Endometrial microvascular endothelial cells (primary cell): ENCODE measurements at regions not wholly inside any gene's neighbourhood (a gene's known extent, or its start where the extent isn't known, plus 50 kb on each side); places are given as distances from the start of the nearest gene placed in this dataset.

Experiments
- in situ Hi-C: cut with HindIII; loops from 2 replicates; pipeline ENCODE4 v1.10.0; 2017; ENCODE audit warnings: low sequenced_read_pairs, low pct_unique_long_range_greater_than_20kb; ENCODE audit errors: inconsistent ontology term

DNA sequence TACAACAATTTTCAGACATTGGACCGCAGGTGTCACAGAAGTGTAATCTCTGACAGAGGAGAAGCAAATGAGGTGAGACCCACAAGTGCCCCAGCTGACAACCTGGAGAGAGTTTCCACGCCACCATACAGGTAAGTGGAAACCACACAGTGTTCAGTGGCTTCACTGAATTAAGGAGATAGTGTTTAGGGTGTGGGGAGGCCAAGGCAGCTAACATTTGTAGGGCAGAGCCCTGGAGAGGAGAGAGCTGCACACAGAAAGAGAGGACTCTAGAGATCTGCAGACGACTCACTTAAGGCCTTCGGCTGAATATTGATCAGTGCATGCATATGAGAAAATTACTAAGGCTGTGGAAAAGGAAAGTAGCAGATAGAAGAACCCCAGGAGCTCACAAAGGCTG is 228.9 kb upstream of the TNRC6C start:
- in situ Hi-C loops, result no loop called here

- in situ Hi-C loops, result loop anchor here (10.0 kb wide), 1 partner anchor 284 kb away; no protein-coding TSS in a partner anchor
Measured at GRCh38 chr17:77730376-77730775, 228.1 kb upstream of the TNRC6C start.

DNA sequence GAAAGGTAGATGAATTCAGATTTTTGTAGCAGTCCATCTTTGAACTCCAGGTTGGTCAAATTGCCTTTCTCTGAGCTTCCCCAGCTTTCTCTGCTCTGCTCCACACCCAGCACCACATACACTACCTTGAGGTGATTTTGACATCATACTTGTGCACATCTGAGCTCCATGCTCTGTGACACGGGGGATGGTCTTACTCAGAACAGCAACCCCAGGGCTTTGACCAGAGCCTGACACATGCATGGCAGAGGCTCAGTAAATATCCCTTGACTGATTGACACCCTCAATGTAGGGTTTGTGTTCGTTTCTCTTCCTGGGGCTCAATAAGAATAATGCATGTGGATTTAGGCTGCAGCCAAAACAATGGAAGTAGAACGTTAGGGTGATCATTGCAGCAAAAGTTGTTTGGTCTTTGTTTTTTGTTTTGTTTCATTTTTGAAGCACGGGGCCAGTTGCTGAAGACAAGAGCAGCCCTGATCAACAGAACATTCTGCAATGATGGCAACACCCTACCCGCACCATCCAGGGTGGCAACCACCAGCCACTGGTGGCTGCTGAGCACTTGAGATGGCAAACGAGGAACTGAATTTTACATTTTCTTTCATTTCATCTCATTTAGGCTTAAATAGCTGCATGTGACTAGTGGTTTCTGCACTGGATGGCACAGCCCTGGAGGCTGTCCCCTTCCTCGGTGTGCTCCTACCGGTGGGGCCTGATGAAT is 224.8 kb upstream of the TNRC6C start:
- in situ Hi-C loops, result loop anchor here (10.0 kb wide), 1 partner anchor 281 kb away; no protein-coding TSS in a partner anchor

DNA sequence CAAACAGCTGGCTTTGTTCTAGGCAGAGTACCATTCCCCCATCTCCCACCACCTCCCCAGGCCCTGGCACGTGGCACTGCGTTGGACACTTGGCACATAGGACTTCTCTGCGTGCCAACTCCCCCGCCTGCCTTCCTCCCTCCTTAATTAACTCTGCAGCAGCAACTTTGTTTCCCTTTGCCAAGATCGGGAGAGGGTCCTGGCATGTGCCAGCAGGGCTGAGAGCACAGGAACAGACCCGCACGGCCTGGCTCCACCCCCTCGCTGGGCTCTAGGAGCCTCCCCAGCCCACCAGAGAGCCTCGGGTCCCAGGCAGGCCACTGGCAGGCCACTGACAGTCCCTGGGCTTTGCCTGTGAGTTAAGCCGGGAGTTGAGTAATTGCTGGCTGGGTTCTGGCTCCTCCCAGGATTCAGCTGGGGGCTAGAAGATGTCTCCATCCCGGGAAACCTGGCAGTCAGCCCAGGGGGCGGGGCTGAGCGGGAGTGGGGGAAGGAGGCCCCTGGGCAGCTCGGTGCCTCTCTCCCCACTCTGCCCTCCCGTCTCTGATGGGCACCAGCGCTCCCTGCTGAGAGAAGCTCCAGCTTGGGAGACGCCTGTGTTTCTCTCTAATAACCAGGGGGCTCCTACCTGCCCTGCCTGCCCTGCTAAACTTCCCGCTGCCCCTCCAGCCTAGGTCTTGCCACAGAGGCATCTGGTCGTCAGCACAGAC is 224.0 kb upstream of the TNRC6C start:
- in situ Hi-C loops, result loop anchor here (10.0 kb wide), 1 partner anchor 280 kb away; no protein-coding TSS in a partner anchor

- in situ Hi-C loops, result loop anchor here (10.0 kb wide), 1 partner anchor 280 kb away; no protein-coding TSS in a partner anchor
Measured at GRCh38 chr17:77735081-77735565, 223.4 kb upstream of the TNRC6C start.

DNA sequence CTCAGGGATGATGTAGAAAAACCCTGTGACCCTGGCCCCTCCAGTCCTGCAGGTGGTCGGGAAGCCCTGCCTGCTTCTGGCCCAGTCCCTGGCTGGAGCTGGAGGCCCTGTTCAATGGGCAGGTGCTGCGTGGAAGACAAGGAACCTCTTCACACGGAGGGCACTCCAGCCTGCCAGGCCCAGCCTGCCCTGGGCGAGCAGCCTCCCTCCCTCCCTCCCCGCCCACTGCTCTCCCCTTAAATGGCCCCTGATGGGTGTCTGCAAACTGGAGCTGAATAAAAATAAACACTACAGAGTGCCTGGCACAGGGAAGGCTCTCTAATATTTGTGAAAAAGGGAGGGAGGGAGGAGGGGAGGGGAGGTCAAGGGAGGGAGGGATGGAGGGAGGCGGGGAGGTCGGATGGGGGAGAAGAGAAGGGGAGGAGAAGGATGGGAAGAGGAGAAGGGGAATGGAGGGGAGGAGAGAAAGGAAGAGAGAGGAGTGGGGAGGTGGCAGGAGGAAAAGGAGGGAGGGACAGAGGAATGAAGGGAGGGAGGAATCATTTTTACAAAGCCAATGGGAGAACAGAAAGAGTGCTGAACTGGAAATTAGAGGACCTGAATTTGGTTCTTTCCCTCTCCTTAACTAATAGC is 222.8 kb upstream of the TNRC6C start:
- in situ Hi-C loops, result loop anchor here (10.0 kb wide), 1 partner anchor 279 kb away; no protein-coding TSS in a partner anchor

DNA sequence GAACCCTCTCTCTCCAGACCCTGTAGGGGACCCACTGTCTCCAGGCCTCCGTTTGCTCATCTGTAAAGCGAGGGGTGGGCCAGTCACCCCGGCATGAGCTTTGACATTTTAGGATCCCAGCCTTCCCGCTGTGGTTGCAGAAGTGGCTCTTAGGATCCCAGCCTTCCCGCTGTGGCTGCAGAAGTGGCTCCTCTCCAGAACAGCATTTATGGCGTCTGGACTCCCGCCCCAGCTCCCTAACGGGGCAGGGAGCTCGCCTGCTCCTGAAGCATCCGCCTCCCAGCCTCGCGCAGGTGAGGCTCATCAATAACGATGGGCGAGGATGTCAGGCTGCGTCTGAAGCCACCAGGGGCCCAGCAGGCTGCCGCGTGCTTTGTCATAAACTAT is 222.3 kb upstream of the TNRC6C start:
- in situ Hi-C loops, result loop anchor here (10.0 kb wide), 1 partner anchor 279 kb away; no protein-coding TSS in a partner anchor

DNA sequence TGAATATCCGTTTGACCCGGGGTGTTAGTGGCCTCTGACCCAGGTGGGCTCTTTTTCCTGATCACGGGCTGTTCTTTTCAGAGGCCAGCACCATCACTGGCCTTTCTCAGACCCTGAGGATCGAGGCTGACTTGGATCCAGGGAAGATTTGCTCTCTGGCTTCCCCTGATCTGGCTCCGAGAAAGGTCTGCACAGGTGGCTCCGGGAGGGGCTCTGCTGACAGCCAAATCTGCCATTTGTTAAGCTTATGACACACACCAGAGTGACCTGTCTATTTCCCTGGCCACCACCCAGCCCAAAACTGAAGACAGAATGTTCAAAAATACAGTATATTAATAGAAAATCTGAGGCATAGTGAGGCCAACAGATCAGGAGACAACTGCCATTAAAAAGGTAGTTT is 221.8 kb upstream of the TNRC6C start:
- in situ Hi-C loops, result loop anchor here (10.0 kb wide), 1 partner anchor 278 kb away; no protein-coding TSS in a partner anchor

DNA sequence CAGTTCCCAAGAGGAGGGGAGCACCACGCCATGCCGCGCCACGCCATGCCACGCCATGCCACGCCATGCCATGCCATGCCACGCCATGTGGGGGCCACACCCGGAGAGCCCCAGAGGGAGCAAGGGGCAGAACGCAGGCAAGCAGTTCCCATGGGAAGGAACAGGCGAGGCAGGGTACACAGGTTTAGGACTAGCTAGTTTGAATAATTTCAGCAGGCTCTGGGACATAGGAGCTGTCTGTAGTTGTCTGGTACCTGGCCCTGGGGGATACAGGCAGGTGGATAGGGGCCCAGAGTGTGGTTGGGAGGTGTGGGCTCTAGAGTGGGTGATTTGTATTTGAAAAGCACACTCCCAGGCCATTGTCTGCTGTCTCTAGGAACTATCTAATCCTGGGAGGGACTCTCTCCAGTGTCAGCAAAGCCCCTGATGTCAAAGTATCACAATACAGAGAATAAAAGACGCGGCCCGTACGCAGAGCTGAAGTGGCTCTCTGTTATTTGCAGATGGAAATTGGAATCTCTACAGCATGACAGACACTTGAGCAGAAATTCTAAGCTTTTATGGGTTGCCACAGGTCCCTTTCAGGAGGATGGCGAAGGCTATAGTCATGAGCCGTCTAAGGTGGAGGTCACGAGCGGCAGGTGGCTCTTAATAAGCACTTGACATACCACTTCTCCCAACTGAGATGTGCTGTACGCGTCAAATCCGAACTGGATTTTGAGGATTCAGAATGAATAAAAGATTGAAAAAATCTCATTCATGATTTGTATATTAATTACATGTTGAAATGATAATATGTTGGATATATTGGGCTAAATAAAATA is 220.8 kb upstream of the TNRC6C start:
- in situ Hi-C loops, result loop anchor here (10.0 kb wide), 1 partner anchor 277 kb away; no protein-coding TSS in a partner anchor

DNA sequence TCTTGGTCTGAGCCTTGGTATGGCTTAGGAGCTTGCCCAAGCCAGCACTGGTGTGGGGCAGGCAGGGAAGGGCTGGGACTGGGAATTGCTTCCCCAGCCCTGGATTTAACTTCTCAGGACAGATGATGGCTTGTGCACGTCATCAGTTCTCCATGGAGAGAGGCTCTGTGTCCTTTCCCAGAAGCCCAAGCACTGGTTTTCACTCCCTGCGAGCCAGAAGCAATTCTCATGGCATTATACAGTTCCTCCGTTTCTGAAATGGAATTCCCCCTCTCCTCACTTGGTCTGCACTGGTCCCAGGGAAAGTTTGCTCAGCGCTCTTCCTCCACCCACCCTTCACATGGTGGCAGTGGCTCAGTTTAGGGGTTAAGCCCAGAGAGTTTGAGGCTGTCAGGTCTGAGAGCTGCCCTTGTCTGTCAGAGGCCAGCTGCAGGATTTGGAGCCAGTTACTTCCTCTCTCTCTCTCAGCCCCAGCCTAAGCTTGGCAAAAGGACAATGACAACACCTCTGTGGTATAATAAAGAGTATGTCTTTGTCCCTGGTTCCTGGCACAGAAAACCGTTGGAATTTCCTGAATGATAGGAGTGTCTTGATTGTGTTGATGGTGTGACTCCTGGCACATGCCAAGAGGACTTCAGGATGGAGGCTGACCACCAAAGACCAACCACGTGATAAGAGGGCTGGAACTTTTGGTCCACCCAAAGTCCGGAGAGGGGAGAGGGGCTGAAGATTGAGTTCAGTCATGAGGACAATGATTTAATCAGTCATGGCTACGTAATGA is 219.6 kb upstream of the TNRC6C start:
- in situ Hi-C loops, result loop anchor here (10.0 kb wide), 1 partner anchor 276 kb away; no protein-coding TSS in a partner anchor

- in situ Hi-C loops, result no loop called here
Measured at GRCh38 chr17:77740481-77740880, 218.0 kb upstream of the TNRC6C start.

GRCh38 chr17:77741109-77741508 is 217.4 kb upstream of the TNRC6C start:
- in situ Hi-C loops, result no loop called here

- in situ Hi-C loops, result no loop called here
Measured at GRCh38 chr17:77742579-77742978, 215.9 kb upstream of the TNRC6C start.

GRCh38 chr17:77744066-77744988 is 214.2 kb upstream of the TNRC6C start:
- in situ Hi-C loops, result no loop called here

GRCh38 chr17:77745702-77746101 is 212.8 kb upstream of the TNRC6C start:
- in situ Hi-C loops, result no loop called here

- in situ Hi-C loops, result no loop called here
Measured at GRCh38 chr17:77746393-77746792, 212.1 kb upstream of the TNRC6C start.
